ENCODE measurements at regions not wholly inside any gene's neighbourhood (a gene's known extent, or its start where the extent isn't known, plus 50 kb on each side); places are given as distances from the start of the nearest gene placed in this dataset.

GRCh38 chr2:220167956-220168355 is 540.5 kb downstream of the SLC4A3 start:
- DNase-seq (ENCODE audit: low spot score): no peak

DNA sequence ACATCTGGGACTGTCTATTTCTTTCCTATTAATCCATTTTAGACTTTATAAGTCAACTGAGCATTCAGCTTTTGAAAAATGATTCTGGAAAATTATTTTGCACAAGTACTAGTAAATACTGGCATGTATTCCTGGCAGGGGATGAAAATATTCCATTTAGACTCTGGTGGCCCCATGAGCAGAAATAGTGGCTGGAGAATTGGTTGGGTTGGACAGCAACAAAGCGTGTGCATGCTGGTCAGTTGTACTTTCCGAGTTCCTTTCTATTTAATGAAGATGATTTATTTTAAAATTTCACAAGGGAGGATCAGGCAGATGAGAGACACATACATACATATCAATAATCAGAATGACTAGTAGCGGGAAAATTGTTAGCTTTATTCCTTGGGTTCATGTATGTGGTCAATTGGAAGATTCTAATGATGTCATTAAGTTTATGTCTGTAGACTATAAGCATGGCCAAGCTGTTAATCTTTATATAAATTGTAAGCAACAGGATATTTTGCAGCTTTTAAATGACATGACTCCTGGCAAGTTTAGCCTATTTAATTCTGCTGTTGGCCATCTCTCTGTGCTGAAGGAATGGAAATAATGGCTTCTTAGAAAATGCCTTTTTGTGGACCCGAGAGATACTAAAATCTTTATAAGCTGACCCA is 541.6 kb downstream of the SLC4A3 start:
- no peak for DNase-seq (ENCODE audit: low spot score)

- DNase-seq (ENCODE audit: low spot score): no peak
Measured at GRCh38 chr2:220174826-220175225, 547.4 kb downstream of the SLC4A3 start.

DNA sequence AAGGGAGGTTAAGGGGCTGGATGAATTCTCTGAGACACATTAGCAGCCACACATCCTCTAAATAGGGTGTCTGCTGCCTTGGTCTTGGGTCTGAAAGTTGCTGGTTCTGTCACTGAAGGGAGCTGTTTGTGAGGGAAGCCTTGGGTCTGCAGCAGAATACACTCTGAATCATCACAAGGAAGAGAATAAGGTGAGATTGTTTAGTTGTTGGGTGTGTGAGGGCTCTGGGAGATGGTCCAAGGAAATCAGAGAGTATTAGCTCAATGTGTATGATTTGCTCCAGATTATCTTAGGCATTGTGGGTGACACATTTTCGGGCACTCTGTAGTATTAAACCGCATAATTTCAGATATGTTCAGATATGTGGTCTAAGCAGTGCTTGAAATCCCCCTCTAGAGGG is 548.5 kb downstream of the SLC4A3 start:
- no peak for DNase-seq (ENCODE audit: low spot score)

DNA sequence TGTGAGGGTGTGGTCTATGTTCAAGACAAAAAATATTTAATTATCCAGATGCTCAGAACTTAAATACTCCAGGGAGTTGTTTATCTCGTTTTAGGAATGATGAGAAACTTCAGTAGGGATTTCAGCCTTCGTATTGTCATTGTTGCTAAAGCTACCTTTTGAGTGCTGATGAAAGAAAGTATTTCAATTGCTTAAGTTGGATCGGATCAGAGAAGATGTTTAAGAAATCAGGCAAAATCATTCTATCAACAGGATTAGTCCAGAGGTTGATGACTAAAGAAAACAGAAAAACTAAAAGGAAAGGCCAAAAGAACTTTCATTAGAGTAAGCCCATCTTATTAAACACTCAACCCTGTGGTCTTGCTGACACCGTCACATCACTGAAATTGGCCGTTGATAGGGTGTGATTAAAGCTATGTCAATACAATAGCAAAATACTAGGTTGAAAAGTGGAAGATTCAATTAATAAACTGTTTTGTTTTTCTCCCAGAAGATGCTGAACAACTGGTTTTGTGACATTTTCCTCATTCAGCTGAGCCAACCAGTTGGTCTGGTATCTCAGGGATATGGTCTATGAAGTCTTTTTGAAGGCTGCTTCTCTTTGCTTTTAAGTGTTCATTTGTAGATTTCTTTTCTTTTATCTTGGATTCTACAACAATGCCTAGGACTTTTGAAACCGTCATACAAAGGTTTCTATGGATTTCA is 551.7 kb downstream of the SLC4A3 start:
- no peak for DNase-seq (ENCODE audit: low spot score)

GRCh38 chr2:220181165-220181564 is 553.7 kb downstream of the SLC4A3 start:
- DNase-seq (ENCODE audit: low spot score): no peak

GRCh38 chr2:220182790-220183189 is 555.4 kb downstream of the SLC4A3 start:
- DNase-seq (ENCODE audit: low spot score): peak; percentile 36

DNA sequence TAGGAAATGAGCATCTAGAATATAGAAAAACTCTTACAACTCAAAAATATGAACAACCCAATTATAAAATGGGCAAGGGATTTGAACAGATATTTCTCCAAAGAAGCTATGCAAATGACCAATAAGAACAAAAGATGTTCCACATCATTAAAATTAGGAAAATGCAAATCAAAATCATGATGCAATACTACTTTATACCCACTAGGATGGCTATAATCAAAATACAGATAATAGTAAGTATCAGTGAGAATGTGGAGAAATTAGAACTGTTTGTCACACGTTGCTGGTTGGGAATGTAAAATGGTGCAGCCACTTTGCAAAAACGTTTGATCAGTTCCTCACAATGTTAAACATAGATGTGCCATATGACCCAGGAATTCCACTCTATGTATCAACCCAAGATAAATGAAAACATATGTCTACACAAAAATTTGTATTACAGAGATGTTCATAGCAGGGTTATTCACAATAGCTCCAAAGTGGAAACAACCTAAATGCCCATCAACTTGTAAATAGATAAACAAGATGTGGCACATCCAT is 558.4 kb downstream of the SLC4A3 start:
- no peak for DNase-seq (ENCODE audit: low spot score)

- DNase-seq (ENCODE audit: low spot score): no peak
Measured at GRCh38 chr2:220188031-220188430, 560.6 kb downstream of the SLC4A3 start.

DNA sequence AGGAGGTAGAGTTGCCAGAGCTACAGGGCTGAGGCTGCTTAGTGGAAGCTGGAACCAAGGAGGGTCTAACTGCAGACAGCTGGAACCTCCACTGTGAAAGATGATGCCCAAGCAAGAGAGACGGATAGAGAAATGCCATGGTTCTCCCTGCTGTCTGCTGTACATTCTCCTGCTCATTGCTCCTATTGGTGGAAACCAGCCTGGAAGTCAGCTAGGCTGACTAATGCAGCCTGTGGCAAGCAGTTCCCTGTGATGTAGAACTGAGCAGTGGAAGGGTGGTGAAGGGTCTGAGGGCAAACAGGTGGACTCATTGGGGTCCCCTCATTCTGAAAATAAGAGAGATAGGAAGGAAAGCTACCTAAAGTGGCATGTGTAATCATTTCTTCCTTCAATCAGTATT is 563.6 kb downstream of the SLC4A3 start:
- DNase-seq (ENCODE audit: low spot score): no peak

DNA sequence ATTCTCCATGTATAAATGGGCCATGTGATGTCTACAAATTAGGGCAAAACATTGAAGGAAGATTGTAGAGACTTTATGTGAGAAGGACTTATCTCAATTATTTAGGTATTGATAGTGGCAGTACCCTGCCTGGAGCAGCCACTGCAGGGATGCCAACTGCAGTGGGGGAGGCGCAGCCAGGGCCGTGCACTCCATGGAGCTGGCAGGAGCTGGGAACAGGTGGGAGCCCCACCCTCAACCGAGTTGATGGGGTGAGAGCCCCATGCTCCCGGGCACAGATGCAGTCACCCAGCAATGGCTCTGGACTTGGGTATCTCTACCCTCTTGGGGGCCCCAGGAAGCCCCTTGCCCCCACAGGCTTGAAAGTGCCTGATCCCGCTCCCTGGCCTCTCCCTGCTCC is 564.3 kb downstream of the SLC4A3 start:
- DNase-seq (ENCODE audit: low spot score): no peak

- DNase-seq (ENCODE audit: low spot score): no peak
Measured at GRCh38 chr2:220192994-220193753, 565.7 kb downstream of the SLC4A3 start.

GRCh38 chr2:220194630-220195584 is 567.5 kb downstream of the SLC4A3 start:
- DNase-seq (ENCODE audit: low spot score): no peak

DNA sequence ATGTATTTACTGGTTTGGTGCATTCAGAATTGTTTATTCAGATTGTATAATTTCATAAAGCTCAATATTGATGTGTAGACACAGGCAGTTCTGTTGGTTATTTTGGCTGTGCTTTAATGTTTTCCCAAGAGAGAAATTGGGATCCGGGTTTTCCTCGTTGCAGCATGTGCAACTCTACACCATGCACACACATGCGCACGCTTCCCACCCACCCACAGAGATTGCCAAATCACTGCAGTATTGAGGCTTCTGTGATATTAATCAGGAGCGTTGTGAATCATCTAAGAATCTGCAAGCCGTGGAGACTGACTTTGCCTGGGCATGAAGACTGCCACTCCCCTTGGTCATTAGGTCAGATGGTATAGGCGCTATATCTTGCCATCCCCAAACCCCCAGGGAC is 571.5 kb downstream of the SLC4A3 start:
- DNase-seq (ENCODE audit: low spot score): no peak

DNA sequence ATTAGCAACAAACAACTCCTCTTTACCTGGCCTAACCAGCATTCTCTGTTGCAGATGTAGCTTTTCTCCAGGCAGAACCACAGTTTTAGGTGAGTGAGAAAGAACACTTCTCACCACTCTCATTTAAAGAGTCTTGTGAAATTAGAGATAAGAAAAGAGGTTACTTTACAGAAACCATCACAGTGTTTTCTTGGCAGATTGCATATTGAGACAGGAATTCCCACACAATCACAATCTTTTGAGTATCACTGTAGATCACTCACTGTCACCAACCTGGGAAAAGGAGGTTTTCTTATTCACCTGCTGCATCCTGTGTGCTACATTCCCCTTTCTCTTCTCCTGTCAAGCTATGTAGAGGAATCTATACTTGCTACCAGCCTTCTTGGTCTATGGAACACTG is 574.6 kb downstream of the SLC4A3 start:
- DNase-seq (ENCODE audit: low spot score): no peak

- DNase-seq (ENCODE audit: low spot score): no peak
Measured at GRCh38 chr2:220209093-220209492, 581.7 kb downstream of the SLC4A3 start.

GRCh38 chr2:220209751-220210150 is 582.3 kb downstream of the SLC4A3 start:
- no peak for DNase-seq (ENCODE audit: low spot score)

- DNase-seq (ENCODE audit: low spot score): no peak
Measured at GRCh38 chr2:220212296-220213080, 585.1 kb downstream of the SLC4A3 start.

- DNase-seq (ENCODE audit: low spot score): no peak
Measured at GRCh38 chr2:220215785-220216184, 588.4 kb downstream of the SLC4A3 start.

GRCh38 chr2:220219371-220219770 is 591.9 kb downstream of the SLC4A3 start:
- DNase-seq (ENCODE audit: low spot score): no peak

DNA sequence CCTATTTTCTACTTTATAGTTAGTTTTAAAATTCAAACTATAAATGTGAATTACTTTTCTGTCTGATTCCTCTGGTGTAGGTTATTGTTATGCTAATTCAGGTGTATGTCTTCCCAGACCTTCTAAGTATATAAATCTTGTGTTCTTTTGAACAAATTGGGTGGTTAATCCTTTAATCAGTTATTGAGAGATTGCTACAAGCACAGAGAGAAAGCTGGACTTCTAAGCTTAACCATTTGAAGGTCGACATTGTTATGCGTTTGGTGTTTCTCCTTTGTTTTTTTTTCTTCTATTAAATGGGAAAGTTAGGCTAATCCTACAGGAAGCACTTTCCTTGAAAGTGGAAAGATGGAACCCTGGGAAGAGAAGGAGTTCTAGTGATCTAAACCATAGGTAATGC is 592.6 kb downstream of the SLC4A3 start:
- DNase-seq (ENCODE audit: low spot score): no peak

Data from iPS-NIHi11 (cell line).